ENCODE measurements at regions not wholly inside any gene's neighbourhood (a gene's known extent, or its start where the extent isn't known, plus 50 kb on each side); places are given as distances from the start of the nearest gene placed in this dataset.
"Not testable (repeated sequence)": the region's sequence is repeated elsewhere in the genome, so short reads cannot be mapped to it uniquely, and the experiment has no call there.

DNA sequence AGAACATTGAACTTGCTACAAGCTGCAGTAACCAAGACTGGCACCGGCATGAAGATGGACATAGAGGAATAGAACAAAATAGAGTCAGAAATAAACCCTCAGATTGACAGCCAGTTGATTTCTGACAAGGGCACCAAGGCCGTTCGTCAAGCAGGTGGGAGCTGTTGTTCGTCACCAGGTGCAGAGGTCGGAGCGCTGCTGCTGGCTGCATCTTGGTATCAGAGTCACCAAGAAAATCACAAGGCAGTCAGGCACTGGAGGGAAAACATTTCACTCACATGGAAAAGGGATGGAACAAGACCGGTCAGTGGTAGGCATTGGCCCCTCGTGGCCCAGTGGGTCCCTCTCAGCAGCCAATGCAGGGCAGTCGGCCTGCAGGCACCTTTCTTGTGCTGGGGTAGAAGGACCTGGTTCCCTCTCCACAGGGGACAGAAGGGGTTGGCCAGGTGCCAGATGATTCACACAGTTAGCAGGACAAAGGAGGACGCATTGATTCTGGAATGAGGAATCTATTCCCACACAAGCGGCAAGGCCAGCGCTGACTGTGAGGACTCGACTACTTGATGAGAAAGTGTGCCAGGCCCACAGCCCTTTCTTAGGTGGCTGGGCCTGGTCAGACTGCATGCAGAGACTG, 115.8 kb upstream of the FGF3 start:
- DNase-seq, result no peak

GRCh38 chr11:69935941-69936505, 116.8 kb upstream of the FGF3 start:
- no peak for DNase-seq

- DNase-seq, result no peak
Observed at GRCh38 chr11:69936771-69937170, 117.6 kb upstream of the FGF3 start.

GRCh38 chr11:69938206-69938605, 119.0 kb upstream of the FGF3 start:
- no peak for DNase-seq

DNA sequence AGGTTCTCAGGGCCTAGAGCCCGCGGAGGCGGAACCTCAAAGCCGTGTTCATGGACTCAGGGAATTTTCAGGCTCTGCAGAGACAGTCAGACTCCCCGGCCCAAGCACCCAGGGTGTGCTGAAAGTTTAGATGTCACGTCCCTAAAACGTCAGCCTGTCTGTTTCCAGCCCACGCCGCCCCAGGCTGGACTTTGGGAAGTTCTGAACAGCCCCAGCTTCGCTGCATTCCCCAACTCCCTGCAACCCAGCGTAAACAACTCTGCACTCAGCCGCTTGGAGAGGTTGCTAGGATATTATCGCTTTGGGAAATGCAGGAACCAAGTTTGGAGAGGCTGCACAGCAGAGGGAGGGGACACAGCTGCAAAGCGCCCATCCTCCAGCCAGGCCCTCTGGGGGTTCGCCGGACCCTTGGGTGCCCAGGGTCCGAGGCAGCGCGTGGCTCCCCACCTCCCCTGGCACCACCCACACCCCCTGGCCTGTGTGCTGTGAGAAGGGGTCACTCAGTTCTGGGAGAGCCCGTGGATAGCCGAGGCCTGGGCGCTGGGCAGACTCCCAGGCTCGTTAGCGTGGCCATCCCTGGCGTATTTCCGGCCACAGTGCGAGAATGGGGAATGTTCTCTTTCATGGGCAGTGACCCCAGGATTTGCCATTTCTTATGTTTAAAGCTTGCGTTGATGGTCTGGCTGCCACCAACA, 120.5 kb upstream of the FGF3 start:
- DNase-seq, result no peak

DNA sequence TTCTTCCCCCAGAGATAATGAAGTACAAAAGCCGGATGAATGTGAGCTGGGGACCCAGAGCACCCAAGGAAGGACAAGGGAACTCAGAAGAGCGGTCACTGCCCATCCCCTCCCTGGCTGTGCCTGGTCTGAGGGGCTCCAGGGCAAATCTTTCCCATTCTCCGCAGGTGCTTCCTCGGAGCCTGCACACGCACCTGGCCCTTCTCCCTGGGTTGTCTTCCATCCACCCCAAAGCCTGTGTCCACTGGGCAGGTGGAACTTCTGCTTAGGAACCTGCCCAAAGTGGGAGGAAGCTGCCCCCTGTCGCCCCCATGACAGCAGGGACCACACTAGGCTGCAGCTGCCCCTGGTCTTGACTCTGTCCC, 121.0 kb upstream of the FGF3 start:
- no peak for DNase-seq

GRCh38 chr11:69941546-69942332, 122.5 kb upstream of the FGF3 start:
- no peak for DNase-seq

- no peak for DNase-seq
Observed at GRCh38 chr11:69942333-69942820, 123.2 kb upstream of the FGF3 start.

DNA sequence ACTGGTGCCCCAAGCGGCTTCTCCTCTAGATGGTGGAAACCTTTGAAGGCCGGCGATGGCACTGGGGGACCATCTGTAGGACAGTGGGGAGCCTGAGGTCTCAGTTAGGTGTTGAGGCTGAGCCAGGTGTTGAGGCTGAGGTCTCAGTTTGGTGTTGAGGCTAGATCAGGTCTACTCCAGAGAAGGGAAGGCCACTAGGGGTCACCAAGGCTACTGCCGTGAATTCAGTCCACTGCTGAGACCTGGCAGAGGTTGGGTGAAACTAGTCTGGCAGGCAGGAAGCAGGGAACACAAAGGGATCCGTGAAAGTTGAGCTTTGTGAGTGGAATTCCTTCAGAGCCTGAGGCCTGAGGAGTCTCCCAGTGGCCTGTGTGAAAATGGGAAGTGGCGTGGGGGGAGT, 123.8 kb upstream of the FGF3 start:
- no peak for DNase-seq

DNA sequence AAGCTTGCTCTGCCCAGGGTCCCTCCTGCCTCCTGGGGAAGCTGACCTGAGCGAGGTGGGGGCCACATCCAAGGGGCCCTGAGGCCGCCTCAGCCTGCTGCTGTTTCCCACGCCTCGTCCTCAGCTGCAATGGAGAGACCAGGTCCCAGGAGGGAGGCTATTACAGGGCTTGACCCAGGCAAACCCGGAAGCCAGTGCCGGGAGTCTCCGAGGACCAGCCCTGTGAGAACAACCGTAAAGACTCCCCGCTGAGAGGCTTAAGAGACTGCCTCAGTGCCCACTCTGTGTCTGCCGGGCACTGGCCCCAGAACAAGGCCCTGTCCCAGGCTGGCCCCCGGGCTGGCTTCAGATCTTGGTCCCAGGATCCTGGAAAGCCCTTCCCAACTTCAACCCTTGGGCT, 124.3 kb upstream of the FGF3 start:
- DNase-seq, result no peak

- no peak for DNase-seq
Observed at GRCh38 chr11:69944146-69944795, 125.1 kb upstream of the FGF3 start.

GRCh38 chr11:69945157-69945556, 125.9 kb upstream of the FGF3 start:
- DNase-seq, result no peak

DNA sequence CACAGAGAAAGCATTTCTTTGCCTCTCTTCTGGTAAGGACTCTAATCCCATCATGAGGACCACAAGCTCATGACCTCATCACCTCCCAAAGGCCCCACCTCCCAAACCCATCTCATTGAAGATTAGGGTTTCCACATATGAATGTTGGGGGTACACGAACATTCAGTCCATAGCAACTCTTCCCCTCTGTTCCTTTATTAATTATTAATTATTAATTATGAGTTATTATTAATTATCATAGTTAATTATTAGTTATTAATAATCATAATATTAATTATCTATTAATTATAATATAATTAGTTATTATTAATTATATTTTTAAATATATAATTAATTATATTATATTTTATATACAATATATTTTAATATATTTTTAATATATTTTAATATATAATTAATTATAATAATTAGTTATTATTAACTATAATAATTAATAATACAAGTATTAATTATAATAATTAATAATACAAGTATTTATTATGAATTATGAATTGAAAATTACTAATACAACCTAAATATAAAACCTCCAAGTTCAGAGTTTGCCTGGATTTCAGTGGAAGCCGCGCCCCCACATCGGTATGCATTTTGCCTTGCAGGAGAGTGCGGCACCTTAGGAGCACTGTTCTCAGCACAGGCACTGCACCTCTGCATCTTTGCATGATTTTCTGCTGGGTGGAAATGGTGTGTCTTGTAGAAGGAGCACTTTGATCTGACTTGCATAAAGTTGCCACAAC, 128.0 kb upstream of the FGF3 start:
- DNase-seq, result no peak

DNA sequence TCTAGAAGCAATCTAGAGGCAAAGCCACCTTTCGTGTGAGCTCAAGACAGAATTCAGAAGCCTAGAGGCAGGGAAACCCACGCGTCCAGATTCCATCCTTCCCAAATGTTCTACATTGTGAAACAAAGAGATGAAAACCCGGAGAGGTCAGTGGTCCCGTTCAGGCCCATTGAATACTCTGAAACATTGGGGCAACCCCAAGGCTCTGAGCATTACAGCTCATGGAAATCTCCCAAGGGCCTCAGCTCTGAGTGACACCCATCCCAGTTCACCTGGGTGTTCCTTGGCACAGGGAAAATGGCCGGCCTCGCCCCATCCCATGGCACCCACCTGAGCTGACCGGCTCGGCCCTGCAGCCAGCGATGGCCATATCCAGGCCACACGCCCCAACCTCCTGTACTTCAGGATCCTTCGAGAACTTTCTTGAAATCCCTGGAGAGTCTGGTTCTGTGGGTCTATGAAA, 128.6 kb upstream of the FGF3 start:
- DNase-seq, result no peak

- DNase-seq, result no peak
Observed at GRCh38 chr11:69948256-69949141, 129.3 kb upstream of the FGF3 start.

DNA sequence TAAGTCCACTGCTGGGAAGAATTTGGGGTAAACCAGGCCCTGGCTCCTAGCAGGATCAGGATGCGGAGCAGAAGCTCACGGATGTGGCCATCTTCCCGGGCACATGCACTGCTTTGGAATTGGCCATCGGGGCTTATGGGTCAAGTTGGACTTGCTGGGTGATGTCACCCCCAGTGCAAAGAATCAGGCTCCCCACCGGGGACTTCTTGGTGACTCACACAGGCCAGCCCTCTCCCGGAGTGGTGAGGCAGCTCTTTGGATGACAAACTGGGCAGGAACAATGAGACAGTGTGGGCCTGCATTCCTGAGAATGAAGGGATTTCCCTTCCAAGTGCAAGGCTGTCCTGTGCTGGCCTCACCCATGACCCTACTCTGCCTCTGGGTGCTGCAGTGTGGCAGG, 128.8 kb upstream of the ANO1 start:
- no peak for DNase-seq

DNA sequence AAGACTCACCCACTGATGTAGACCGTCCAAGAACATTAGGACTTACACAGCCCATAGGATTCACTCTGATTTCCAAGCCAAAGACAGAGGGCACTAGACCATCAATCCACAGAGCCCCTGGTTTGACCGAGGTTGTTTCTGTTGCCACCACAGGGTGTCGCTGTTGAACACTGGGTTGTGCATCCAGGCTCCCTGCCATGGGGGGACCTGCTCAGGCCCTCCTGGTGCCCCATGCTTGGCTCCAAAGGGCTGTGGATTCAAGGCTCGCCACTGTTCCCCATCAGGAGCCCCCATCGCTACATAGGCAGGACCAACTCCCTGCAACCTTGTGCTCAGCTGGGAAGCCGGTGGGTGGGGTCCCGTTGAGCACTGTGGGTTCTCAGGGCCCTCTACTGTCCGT, 128.0 kb upstream of the ANO1 start:
- no peak for DNase-seq

DNA sequence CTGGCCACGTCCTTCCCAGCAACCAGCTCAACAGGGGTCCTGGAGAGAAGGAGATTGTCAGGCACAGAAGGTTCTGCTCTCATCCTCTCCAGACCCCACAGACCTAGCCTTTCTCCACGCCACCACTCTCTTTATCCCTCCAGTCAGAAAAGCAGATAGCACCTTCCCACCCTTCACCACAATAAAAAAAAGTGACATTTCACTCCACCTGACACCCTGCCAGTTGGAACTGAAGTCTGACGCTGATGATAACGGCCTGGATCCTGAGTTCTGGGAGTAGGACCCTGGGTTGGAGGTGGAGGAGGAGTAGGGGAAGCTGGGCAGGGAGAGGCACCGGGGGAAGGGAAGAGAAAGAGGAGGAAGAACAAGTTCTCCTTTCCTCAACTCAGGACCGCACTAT, 127.5 kb upstream of the ANO1 start:
- no peak for DNase-seq

GRCh38 chr11:69951821-69952220, 126.3 kb upstream of the ANO1 start:
- DNase-seq, result no peak

GRCh38 chr11:69952229-69952975, 125.7 kb upstream of the ANO1 start:
- not testable (repeated sequence) for DNase-seq

DNA sequence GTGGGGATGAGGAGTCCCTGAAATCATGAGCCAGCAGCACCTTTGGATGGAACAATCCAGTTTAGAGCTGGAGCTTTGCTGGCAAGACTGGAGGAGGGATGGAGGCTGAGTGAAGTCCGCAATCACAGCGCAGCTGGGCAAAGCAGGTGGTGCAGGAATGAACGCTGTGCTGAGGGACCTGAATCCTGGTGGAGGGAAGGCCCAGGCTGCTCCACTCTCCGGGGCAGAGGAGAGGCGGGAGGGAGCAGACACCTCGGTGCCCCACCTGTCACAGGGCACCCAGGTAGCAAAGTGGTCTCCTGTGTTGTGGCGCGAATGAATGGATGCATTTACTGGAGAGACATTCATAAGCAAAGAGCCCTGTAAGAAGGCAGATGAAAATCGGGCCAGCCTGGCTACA, 124.8 kb upstream of the ANO1 start:
- DNase-seq, result no peak
